ENCODE measurements at regions not wholly inside any gene's neighbourhood (a gene's known extent, or its start where the extent isn't known, plus 50 kb on each side); places are given as distances from the start of the nearest gene placed in this dataset.

GRCh38 chr2:20150110-20150706 is 74.7 kb downstream of the SDC1 start:
- Histone ChIP-seq H3K36me3 (replicated peaks; ENCODE audit: insufficient read depth, low read length) (no peaks in the 10 kb centered on the region), H3F3A (ENCODE audit: insufficient read depth, low read length) (0 out of 2 replicates have a peak, but pooled peaks cover 4% of the 10 kb centered on the region), H3K4me2 (ENCODE audit: low read depth, low read length) (peak overlapping the region; percentile 69; the same call in 1 of the 2 replicates), H2AFZ (ENCODE audit: low read length) (no peak overlapping the region), H3K4me1 (ENCODE audit: low read length) (peaks cover 27% of the 10 kb centered on the region), H3K79me2 (ENCODE audit: low read length) (no peaks in the 10 kb centered on the region), H4K20me1 (ENCODE audit: insufficient read depth, low read length) (no peaks in the 10 kb centered on the region), H3K9ac (ENCODE audit: low read length) (no peak overlapping the region), H3K27ac (ENCODE audit: low read length) (peak overlapping the region; percentile 56; the same call in 1 of the 2 replicates), H3K4me3 (ENCODE audit: low read length) (no peak overlapping the region), H3K9me3 (replicated peaks; ENCODE audit: insufficient read depth, low read length) (no peaks in the 10 kb centered on the region), H3K27me3 (replicated peaks; ENCODE audit: insufficient read depth, low read length) (no peaks in the 10 kb centered on the region), H3K9me2 (replicated peaks; ENCODE audit: insufficient read depth, low read length) (no peaks in the 10 kb centered on the region)
- TF ChIP-seq EZH2 (optimal IDR thresholded peaks at IDR 0.05; ENCODE audit: low read depth, low read length) (no peak), CTCF (IDR thresholded peaks at IDR 0.05; ENCODE audit: low read length) (no peak), EZH2phosphoT487 (IDR thresholded peaks at IDR 0.05; ENCODE audit: low read length) (no peak)
- DNase-seq: no peak

- TF ChIP-seq EZH2 (optimal IDR thresholded peaks at IDR 0.05; ENCODE audit: low read depth, low read length) (no peak), EZH2phosphoT487 (IDR thresholded peaks at IDR 0.05; ENCODE audit: low read length) (no peak), CTCF (IDR thresholded peaks at IDR 0.05; ENCODE audit: low read length) (no peak)
- Histone ChIP-seq H3K36me3 (replicated peaks; ENCODE audit: insufficient read depth, low read length) (no peaks in the 10 kb centered on the region), H3K9me2 (replicated peaks; ENCODE audit: insufficient read depth, low read length) (no peaks in the 10 kb centered on the region), H3K79me2 (ENCODE audit: low read length) (no peaks in the 10 kb centered on the region), H4K20me1 (ENCODE audit: insufficient read depth, low read length) (no peaks in the 10 kb centered on the region), H3K27me3 (replicated peaks; ENCODE audit: insufficient read depth, low read length) (no peaks in the 10 kb centered on the region), H3K4me3 (ENCODE audit: low read length) (no peak overlapping the region), H3K9me3 (replicated peaks; ENCODE audit: insufficient read depth, low read length) (no peaks in the 10 kb centered on the region), H3K4me1 (ENCODE audit: low read length) (peaks cover 27% of the 10 kb centered on the region), H3K4me2 (ENCODE audit: low read depth, low read length) (no peak overlapping the region), H3K9ac (ENCODE audit: low read length) (no peak overlapping the region), H3K27ac (ENCODE audit: low read length) (no peak overlapping the region), H3F3A (ENCODE audit: insufficient read depth, low read length) (0 out of 2 replicates have a peak, but pooled peaks cover 4% of the 10 kb centered on the region), H2AFZ (ENCODE audit: low read length) (no peak overlapping the region)
- no peak for DNase-seq
Observed at GRCh38 chr2:20149703-20150030, 75.3 kb downstream of the SDC1 start.

GRCh38 chr2:20148923-20149702 is 75.8 kb downstream of the SDC1 start:
- no peaks in the 10 kb centered on the region for H4K20me1 ChIP-seq (ENCODE audit: insufficient read depth, low read length)
- H3K4me1 ChIP-seq (ENCODE audit: low read length): peaks cover 27% of the 10 kb centered on the region
- H3K9me2 ChIP-seq (replicated peaks; ENCODE audit: insufficient read depth, low read length): no peaks in the 10 kb centered on the region
- H3K27me3 ChIP-seq (replicated peaks; ENCODE audit: insufficient read depth, low read length): no peaks in the 10 kb centered on the region
- no peaks in the 10 kb centered on the region for H3K9me3 ChIP-seq (replicated peaks; ENCODE audit: insufficient read depth, low read length)
- no peak overlapping the region for H3K9ac ChIP-seq (ENCODE audit: low read length)
- no peak overlapping the region for H3K4me2 ChIP-seq (ENCODE audit: low read depth, low read length)
- no peaks in the 10 kb centered on the region for H3K36me3 ChIP-seq (replicated peaks; ENCODE audit: insufficient read depth, low read length)
- TF ChIP-seq EZH2 (optimal IDR thresholded peaks at IDR 0.05; ENCODE audit: low read depth, low read length): no peak
- TF ChIP-seq CTCF (IDR thresholded peaks at IDR 0.05; ENCODE audit: low read length): no peak
- TF ChIP-seq EZH2phosphoT487 (IDR thresholded peaks at IDR 0.05; ENCODE audit: low read length): no peak
- H3F3A ChIP-seq (ENCODE audit: insufficient read depth, low read length): 0 out of 2 replicates have a peak, but pooled peaks cover 4% of the 10 kb centered on the region
- DNase-seq: no peak
- H3K27ac ChIP-seq (ENCODE audit: low read length): no peak overlapping the region
- no peak overlapping the region for H3K4me3 ChIP-seq (ENCODE audit: low read length)
- no peaks in the 10 kb centered on the region for H3K79me2 ChIP-seq (ENCODE audit: low read length)
- H2AFZ ChIP-seq (ENCODE audit: low read length): no peak overlapping the region
